ENCODE measurements at regions not wholly inside any gene's neighbourhood (a gene's known extent, or its start where the extent isn't known, plus 50 kb on each side); places are given as distances from the start of the nearest gene placed in this dataset.

- DNase-seq (ENCODE audit: low read depth), result no peak
- no peak overlapping the region for H3K4me3 ChIP-seq (ENCODE audit: control insufficient read depth, low read depth, low read length)
- TF ChIP-seq CTCF (IDR thresholded peaks at IDR 0.05; ENCODE audit: control insufficient read depth, insufficient read depth, low read depth, low read length, missing control alignments), result no peak
Measured at GRCh38 chrX:9367421-9367820, 97.4 kb upstream of the TBL1X start.

- TF ChIP-seq CTCF (IDR thresholded peaks at IDR 0.05; ENCODE audit: control insufficient read depth, insufficient read depth, low read depth, low read length, missing control alignments), result no peak
- DNase-seq (ENCODE audit: low read depth), result no peak
- H3K4me3 ChIP-seq (ENCODE audit: control insufficient read depth, low read depth, low read length), result no peak overlapping the region
Measured at GRCh38 chrX:9368262-9368661, 96.6 kb upstream of the TBL1X start.

GRCh38 chrX:9369802-9370291 is 95.0 kb upstream of the TBL1X start:
- DNase-seq (ENCODE audit: low read depth), result no peak
- H3K4me3 ChIP-seq (ENCODE audit: control insufficient read depth, low read depth, low read length), result no peak overlapping the region

GRCh38 chrX:9370893-9371292 is 94.0 kb upstream of the TBL1X start:
- no peak overlapping the region for H3K4me3 ChIP-seq (ENCODE audit: control insufficient read depth, low read depth, low read length)
- TF ChIP-seq CTCF (IDR thresholded peaks at IDR 0.05; ENCODE audit: control insufficient read depth, insufficient read depth, low read depth, low read length, missing control alignments), result no peak
- no peak for DNase-seq (ENCODE audit: low read depth)

More at GRCh38 chrX:9369802-9370291, 95.0 kb upstream of the TBL1X start:
- TF ChIP-seq CTCF (IDR thresholded peaks at IDR 0.05; ENCODE audit: control insufficient read depth, insufficient read depth, low read depth, low read length, missing control alignments), result no peak

GRCh38 chrX:9372866-9373265 is 92.0 kb upstream of the TBL1X start:
- TF ChIP-seq CTCF (IDR thresholded peaks at IDR 0.05; ENCODE audit: control insufficient read depth, insufficient read depth, low read depth, low read length, missing control alignments), result no peak
- H3K4me3 ChIP-seq (ENCODE audit: control insufficient read depth, low read depth, low read length), result no peak overlapping the region

GRCh38 chrX:9373789-9374188 is 91.1 kb upstream of the TBL1X start:
- no peak for DNase-seq (ENCODE audit: low read depth)
- no peak overlapping the region for H3K4me3 ChIP-seq (ENCODE audit: control insufficient read depth, low read depth, low read length)
- no peak for TF ChIP-seq CTCF (IDR thresholded peaks at IDR 0.05; ENCODE audit: control insufficient read depth, insufficient read depth, low read depth, low read length, missing control alignments)

More at GRCh38 chrX:9372866-9373265, 92.0 kb upstream of the TBL1X start:
- no peak for DNase-seq (ENCODE audit: low read depth)

- DNase-seq (ENCODE audit: low read depth), result no peak
- no peak for TF ChIP-seq CTCF (IDR thresholded peaks at IDR 0.05; ENCODE audit: control insufficient read depth, insufficient read depth, low read depth, low read length, missing control alignments)
- H3K4me3 ChIP-seq (ENCODE audit: control insufficient read depth, low read depth, low read length), result no peak overlapping the region
Measured at GRCh38 chrX:9374555-9374954, 90.3 kb upstream of the TBL1X start.

Data from AG09309 (cell line).